ENCODE measurements at regions not wholly inside any gene's neighbourhood (a gene's known extent, or its start where the extent isn't known, plus 50 kb on each side); places are given as distances from the start of the nearest gene placed in this dataset.

- no peaks in the 10 kb centered on the region for H3K4me1 ChIP-seq
- ATAC-seq (peak in 2 of 4 donors; percentile 34 to 49), DNase-seq (no peak), FAIRE-seq (no peak)
- WGBS, 2 donors = 32 to 44% methylated on average over 7 of the region's 7 CpGs
- H3K4me3 ChIP-seq = no peak overlapping the region
- intact Hi-C loops (cut with DNase I) = no loop called here
- H3K27ac ChIP-seq = no peak overlapping the region
- no peaks in the 10 kb centered on the region for H3K36me3 ChIP-seq
- no peak for TF ChIP-seq CTCF (IDR thresholded peaks at IDR 0.05)
- H3K27me3 ChIP-seq = no peaks in the 10 kb centered on the region
- H3K9me3 ChIP-seq = no peaks in the 10 kb centered on the region
These were observed 100.4 kb upstream of the GJB6 start for GRCh38 chr13:20332361-20333096.

DNA sequence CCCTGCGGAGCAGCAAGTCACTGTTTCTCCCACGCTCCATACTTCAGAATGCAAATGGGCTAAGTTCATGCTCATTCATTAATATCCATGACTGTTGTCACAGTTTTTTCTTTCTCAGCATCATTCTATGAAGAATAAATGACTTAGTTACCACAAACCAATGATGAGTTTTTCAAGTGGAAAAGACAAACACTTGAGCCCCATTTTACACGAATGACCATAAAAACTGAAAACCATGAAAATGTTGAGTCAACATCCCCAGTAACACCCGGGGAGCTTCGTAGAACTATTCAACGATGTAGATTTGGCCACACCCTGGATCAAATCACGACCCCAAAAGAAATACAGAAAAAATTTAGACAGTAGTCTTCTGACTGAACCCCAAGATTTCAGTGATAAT lies 99.8 kb upstream of the GJB6 start:
- Histone ChIP-seq H3K4me3 (no peak overlapping the region), H3K4me1 (no peaks in the 10 kb centered on the region), H3K36me3 (no peaks in the 10 kb centered on the region), H3K9me3 (no peaks in the 10 kb centered on the region), H3K27ac (no peak overlapping the region), H3K27me3 (no peaks in the 10 kb centered on the region)
- intact Hi-C loops (cut with DNase I) = no loop called here
- DNase-seq (no peak), ATAC-seq (no peak), FAIRE-seq (no peak)
- no peak for TF ChIP-seq CTCF (IDR thresholded peaks at IDR 0.05)
- 60 to 75% methylated on average over 7 of the region's 7 CpGs for WGBS, 2 donors

DNA sequence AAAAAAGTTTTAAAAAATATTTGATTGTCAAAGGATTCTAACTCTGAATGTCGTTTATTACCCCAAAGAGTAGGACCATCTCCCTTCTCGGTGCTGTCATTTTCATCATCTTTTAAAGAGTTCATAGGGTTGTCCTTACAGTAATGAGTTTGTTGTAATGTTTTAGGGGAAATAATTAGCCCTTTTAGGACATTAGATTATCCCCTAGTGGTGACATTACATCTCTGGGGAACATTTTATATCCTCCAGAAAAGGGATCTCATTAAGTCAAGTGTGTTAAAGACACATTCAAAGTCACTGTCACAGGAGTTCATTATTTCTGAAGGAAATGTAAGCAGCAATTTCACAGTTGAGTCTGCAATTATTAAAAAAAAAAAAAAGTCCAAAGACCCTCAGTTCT lies 99.3 kb upstream of the GJB6 start:
- ATAC-seq = no peak
- no peak for FAIRE-seq

DNA sequence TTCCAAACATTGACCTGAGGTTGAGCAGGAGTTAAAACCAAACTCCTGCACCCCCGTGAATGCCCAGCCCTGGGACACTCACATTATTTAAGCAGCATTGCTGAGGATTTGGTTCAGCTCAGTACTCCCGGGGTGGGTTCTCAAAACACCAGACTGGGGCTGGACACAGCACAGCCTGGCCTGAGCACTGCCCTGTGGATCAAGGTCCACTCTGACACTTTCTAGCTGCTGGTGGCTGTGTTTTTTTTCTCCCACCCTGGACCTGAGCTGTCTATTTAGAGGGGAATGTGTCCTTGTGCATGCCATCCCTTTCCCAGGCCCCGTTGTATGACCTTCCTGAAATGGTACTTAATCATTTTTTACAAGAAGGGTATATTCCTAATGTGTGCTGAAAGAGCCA lies 94.7 kb upstream of the GJB6 start:
- ATAC-seq = no peak
- no peak for FAIRE-seq
- H3K27ac ChIP-seq = no peak overlapping the region
- H3K9me3 ChIP-seq = no peaks in the 10 kb centered on the region
- no peak for TF ChIP-seq CTCF (IDR thresholded peaks at IDR 0.05)
- intact Hi-C loops (cut with DNase I) = no loop called here
- H3K4me3 ChIP-seq = no peak overlapping the region
- 55 to 58% methylated on average over 3 of the region's 3 CpGs for WGBS, 2 donors
- DNase-seq = no peak
- H3K4me1 ChIP-seq = no peaks in the 10 kb centered on the region
- no peaks in the 10 kb centered on the region for H3K36me3 ChIP-seq
- H3K27me3 ChIP-seq = no peaks in the 10 kb centered on the region

More for the DNA sequence above, 99.3 kb upstream of the GJB6 start:
- Histone ChIP-seq H3K27ac (no peak overlapping the region), H3K4me1 (no peaks in the 10 kb centered on the region), H3K27me3 (no peaks in the 10 kb centered on the region), H3K9me3 (no peaks in the 10 kb centered on the region), H3K36me3 (no peaks in the 10 kb centered on the region), H3K4me3 (no peak overlapping the region)
- no peak for DNase-seq
- no peak for TF ChIP-seq CTCF (IDR thresholded peaks at IDR 0.05)
- 54 to 66% methylated on average over 2 of the region's 2 CpGs for WGBS, 2 donors
- intact Hi-C loops (cut with DNase I) = no loop called here

- ATAC-seq = no peak
- no peak for TF ChIP-seq CTCF (IDR thresholded peaks at IDR 0.05)
- no peaks in the 10 kb centered on the region for H3K9me3 ChIP-seq
- 71 to 81% methylated on average over 7 of the region's 7 CpGs for WGBS, 2 donors
- intact Hi-C loops (cut with DNase I) = no loop called here
- H3K4me3 ChIP-seq = no peak overlapping the region
- no peaks in the 10 kb centered on the region for H3K27me3 ChIP-seq
- FAIRE-seq = no peak
- H3K27ac ChIP-seq = no peak overlapping the region
- DNase-seq = no peak
- H3K36me3 ChIP-seq = no peaks in the 10 kb centered on the region
- no peaks in the 10 kb centered on the region for H3K4me1 ChIP-seq
These were observed 94.2 kb upstream of the GJB6 start for GRCh38 chr13:20326276-20326675.

Measured in pancreas (tissue), 10 donors.